Right ventricle myocardium superior (tissue), 1 donor: ENCODE measurements at regions not wholly inside any gene's neighbourhood (a gene's known extent, or its start where the extent isn't known, plus 50 kb on each side); places are given as distances from the start of the nearest gene placed in this dataset.
"Not testable (repeated sequence)": the region's sequence is repeated elsewhere in the genome, so short reads cannot be mapped to it uniquely, and the experiment has no call there.

Source experiments
- ATAC-seq: fragments of 200-7000 bp; cut with Tn5 transposase; one replicate; pipeline ENCODE4 v1.9.1; 2020; ENCODE audit warnings: mild to moderate bottlenecking; ENCODE audit not compliant: poor library complexity
- DNase-seq: peaks from one replicate; pipeline ENCODE4 v3.0.0-alpha.2; 2020
- intact Hi-C: fragments of 100-400 bp; cut with DNase I; formaldehyde crosslinking; loops from one replicate; pipeline ENCODE4 v1.11.2; 2022
- donor health status: DM: no; HTN: yes; CAD: no; lungs with severe emphysema.

DNA sequence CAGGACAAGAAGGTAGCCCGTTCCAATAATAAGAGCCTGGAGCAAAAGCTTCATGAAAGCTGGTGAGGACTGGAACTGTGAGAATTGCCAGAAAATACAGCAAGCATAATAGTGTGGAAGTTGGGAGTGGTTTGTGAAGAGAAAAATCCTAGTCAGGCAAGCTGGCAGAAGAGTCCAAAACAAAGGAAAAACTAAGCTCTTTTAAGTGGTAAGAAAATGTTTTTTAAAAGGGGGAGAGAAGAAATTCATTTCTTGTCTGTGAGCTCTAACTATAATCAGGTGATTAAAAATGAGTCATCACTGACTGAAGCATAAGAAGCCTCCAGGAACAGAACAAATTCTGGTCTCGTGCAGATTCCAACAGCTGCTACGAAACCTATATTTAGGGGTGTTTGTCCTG, 102.6 kb downstream of the CAAP1 start:
- ATAC-seq (no peak), DNase-seq (no peak)
- intact Hi-C loops, result no loop called here

DNA sequence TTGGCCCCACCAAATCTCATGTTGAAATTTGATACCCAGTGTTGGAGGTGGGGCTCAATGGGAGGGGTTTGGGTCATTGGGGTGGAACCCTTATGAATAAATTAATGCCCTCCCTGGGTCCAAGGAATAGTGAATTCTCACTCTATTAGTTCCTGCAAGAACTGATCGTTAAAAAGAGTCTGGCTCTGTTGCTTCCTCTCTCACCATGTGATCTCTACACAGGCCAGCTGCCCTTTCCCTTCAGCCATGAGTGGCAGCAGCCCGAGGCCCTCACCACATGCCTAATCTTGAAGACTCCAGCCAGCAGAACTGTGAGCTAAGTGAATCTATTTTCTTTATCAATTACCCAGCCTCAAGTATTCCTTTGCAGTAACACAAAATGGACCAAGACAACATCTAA, 106.0 kb downstream of the CAAP1 start:
- intact Hi-C loops, result no loop called here
- DNase-seq, result no peak
- ATAC-seq, result no peak

DNA sequence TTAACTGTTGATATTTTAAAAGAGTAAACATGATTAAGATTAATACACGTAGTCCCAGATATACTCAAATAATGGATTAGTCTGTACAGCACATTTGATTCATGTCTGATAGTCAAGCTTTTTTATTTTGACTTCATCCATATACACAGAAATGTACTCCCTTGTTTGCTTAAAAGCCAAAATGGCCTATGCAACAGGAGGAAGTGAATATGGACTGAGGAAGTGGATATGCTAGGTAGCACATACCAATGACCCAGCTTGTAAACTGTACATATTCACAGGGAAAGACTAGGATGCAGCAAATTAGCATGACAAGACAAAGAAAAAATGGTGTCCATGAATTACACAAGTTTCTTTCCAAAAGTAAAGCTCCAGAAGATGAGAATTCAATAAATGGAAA, 109.7 kb downstream of the CAAP1 start:
- DNase-seq (no peak), ATAC-seq (no peak)
- intact Hi-C loops, result no loop called here

DNA sequence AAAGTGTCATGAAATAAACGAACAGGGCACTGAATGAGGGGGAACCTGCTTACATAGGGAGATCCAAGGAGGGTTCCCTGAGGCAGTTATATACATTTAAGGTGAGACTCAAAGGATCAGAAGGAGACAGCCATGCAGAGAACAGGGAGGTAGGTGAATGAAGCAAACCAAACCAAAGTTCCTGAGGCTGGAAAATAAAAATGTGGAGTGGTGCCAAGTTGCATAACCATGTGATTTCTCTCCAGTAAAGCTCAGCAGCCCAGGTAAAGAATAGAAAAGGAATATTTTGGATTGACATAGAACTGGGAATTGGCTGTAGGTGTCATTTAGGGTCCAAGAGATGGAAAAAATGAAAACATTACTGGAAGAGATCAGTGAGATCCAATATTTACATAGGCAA, 110.7 kb downstream of the CAAP1 start:
- DNase-seq, result no peak
- intact Hi-C loops, result no loop called here
- ATAC-seq, result no peak

DNA sequence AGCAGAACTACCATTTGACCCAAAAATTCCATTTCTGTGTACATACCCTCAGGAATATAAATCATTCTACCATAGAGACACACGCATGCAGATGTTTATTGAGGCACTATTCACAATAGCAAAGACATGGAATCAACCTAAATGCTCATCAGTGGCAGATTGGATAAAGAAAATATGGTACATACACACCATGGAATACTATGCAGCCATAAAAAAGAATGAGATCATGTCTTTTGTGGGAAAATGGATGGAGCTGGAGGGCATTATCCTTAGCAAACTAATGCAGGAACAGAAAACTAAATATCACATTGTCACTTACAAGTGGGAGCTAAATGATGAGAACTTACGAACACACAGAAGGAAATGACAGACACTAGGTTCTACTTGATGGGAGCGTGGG, 112.3 kb downstream of the CAAP1 start:
- intact Hi-C loops, DNase-seq, ATAC-seq: not testable (repeated sequence)

DNA sequence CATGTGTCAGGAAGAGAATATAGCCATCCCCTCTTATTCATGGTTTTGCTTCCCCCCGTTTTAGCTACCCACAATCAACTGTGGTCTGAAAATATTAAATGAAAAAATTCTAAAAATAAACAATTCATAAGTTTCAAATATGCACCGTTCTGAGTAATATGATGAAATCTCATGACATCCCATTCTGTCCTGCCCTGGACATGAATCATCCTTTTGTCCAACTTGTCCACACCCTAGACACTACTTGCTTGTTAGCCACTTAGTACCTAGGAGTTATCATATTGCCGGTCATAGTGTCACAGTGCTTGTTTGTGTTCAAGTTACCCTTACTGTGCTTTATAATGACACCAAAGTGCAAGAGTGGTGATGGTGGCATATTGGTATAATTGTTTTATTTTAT, 113.5 kb downstream of the CAAP1 start:
- intact Hi-C loops, result no loop called here
- DNase-seq (no peak), ATAC-seq (no peak)

DNA sequence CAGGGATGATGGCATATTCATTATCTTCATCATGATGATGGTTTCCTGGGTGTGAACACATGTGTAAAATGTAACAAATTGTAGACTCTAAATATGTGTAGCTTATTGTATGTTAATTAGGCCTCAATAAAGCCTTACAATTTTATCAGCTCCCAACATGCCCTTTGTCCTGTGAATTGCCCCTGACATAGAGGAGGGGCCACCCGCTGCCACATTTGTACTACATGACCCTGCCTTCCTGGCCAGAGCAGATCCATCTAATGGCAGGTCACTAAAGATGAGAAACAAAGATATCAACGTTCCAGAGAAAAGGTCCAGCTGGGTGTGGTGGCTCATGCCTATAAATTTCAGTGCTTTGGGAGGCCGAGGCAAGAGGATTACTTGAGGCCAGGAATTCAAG, 117.2 kb downstream of the CAAP1 start:
- no peak for ATAC-seq
- intact Hi-C loops, result no loop called here
- no peak for DNase-seq

DNA sequence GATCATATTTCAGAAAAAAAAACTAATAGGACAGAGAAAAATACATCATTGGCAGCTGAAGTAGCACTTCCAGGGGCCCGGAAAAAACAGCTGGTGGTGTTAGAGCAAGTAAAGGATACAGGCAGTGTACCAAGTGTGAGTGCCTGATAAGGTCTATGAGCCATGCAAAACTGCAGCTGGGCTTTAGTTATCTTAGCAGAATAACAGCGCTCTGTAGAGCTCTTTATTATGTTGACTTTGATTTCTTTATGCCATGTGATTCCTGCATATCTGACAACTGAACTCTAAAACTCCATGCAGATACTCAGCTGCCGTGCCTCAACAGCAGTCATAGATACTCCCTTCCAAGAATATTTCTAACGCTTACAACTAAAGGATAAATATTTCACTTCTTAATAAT, 119.5 kb downstream of the CAAP1 start:
- intact Hi-C loops, result no loop called here
- DNase-seq (no peak), ATAC-seq (no peak)

DNA sequence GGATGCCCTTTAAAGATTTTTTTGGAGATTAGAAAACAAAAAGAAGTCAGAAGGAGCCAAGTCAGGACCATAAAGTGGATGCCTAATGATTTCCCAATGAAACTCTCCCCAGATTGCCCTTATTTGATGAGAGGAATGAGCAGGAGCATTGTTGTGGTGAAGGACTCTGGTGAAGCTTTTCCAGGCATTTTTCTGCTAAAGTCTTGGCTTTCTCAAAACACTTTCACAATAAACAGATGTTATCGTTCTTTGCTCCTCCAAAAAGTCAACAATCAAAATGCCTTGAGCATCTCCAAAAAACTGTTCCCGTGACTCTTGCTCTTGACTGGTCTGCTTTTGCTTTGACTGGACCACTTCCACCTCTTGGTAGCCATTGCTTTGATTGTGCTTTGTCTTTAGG, 121.8 kb downstream of the CAAP1 start:
- intact Hi-C loops, result no loop called here
- ATAC-seq (no peak), DNase-seq (no peak)

DNA sequence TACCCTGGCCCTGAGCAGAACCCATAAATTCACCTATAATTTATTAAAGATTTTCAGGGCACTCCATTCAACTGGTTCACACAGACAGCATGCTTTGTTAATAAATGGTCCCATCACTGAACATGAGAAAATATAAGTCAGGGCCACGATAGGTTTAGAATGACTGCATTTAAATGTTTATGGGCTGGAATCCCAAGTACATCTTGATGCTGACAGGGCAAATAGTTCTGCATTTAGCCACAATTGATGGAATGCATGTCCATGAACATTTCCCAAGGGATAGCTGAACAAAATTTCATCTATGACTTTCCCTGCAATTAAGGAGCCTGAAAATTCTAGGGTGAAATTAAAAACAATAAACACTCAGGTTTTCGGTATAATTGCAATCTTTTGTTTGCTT, 124.5 kb downstream of the CAAP1 start:
- intact Hi-C loops, result no loop called here
- DNase-seq (no peak), ATAC-seq (no peak)

DNA sequence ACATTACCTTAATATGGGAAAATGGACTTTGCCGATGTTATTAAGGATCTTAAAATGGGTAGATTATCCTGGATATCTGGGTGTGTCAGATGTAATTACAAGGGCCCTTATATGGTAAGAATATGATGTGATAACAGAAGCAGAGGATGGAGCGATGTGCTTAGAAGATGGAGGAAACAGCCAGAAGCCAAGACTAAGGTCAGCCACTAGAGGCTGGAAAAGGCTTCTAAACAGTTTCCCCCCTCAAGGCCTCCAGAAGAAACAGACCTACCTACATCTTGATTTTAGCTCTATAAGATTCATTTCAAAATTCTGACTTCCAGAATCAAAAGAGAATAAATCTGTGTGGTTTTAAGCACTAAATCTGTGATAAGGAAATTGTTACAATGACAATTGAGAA, 131.9 kb downstream of the CAAP1 start:
- intact Hi-C loops, result no loop called here
- no peak for ATAC-seq
- DNase-seq, result no peak

DNA sequence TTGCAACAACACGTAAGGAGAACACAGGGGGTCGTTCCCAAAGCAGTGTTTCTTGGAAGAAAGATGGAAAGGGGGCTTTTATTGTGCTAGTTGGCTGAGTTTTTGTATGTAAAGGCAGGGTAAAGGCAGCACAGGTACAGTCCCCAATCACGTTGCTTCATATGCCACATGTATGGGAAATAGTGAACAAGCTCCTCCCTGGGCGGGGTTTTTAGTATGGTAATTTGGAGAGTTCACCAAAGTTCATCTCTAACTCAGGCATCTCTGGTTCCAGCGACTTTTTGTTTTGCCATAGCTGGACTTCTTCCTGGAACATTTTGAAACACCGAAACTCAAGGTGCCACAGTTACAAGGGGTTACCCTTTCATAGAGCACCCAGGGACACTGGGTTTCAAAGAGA, 133.9 kb downstream of the CAAP1 start:
- ATAC-seq (no peak), DNase-seq (no peak)
- intact Hi-C loops, result no loop called here

DNA sequence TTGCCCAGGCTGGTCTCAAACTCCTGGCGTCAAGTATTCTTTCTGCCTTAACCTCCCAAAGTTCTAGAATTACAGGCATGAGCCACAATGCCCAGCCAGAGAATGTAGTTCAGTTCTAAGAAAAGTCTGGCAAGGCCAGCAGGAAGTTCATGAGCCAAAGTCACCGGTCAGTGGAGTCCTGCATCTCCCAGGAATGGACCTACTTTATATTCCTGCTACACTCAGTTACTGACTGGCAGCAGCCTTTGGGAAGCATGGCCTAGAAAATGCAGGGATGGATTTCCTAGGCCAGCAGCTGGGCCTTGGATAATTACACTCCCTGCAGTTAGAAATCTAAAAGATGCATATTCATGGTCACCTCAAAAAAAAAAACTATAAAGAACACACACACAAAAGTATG, 135.7 kb downstream of the CAAP1 start:
- ATAC-seq (no peak), DNase-seq (no peak)
- intact Hi-C loops, result no loop called here

DNA sequence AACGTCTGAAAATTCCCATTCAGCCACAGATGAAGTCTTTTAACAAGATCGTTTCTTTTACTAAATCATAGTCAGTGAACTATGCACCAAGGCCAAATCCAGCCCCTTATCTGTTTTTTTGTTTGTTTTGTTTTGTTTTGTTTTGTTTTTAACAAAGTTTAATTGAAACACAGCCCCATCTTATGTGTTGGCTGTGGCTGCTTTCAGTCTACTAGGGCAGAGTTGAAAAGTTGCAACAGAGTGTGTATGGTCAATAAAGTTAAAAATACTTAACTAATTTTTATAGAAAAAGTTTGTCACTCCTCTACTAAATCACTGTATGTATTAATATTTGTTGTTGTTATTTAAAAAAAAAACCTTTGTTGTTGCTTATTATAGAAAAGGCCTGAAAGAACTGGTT, 137.1 kb downstream of the CAAP1 start:
- ATAC-seq (no peak), DNase-seq (no peak)
- intact Hi-C loops, result no loop called here

DNA sequence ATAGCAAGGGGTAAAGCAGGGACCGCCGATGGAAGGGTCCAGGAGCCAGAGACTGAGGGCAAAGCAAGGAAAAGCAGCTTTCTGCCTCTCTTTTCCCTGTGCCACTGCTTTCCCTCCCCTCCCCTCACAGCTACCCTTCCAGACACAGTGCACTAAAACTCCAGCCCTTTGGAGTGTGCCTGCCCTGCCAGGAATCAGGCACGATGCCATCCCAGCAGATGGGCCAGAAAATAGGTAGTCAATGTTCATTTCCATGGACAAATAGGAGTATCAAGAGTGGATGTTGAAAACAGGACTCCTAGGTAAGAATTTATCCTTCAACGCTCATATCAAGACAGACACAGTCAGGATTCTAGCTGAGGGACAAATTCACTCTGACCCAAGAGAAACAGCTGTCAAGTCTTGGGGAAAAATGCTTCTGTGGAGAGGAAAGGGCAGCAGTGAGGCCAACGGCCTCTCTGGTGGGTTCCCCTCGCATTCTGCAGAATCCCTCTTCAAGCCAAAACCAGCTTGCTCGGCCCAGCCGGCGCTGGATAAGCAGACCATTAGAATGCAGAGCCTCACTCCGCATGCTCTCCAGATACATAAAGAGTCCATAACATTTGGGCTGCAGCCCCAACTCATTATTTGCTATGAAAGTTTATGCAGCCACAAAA, 138.0 kb downstream of the CAAP1 start:
- DNase-seq (no peak), ATAC-seq (no peak)
- intact Hi-C loops, result no loop called here

DNA sequence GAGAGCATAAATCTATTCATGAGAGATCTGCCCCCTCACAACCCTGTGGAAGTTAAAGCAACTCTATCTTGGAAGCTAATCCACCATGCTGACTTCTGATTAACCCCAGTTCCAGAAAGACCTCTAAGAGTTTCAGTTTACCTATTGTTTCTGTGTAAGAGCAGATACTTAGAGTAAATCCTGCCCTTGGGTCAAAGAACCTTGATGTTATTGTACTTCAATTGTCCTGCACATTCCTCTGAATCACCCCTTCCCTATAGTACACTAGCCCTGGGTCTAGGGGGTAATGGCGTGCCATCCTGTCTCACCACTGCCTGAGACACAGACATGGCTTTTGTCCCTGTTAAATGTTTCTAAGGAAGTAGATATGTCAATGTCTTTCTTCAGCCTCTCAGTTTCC, 138.6 kb downstream of the CAAP1 start:
- intact Hi-C loops, result no loop called here
- ATAC-seq, result no peak
- no peak for DNase-seq

DNA sequence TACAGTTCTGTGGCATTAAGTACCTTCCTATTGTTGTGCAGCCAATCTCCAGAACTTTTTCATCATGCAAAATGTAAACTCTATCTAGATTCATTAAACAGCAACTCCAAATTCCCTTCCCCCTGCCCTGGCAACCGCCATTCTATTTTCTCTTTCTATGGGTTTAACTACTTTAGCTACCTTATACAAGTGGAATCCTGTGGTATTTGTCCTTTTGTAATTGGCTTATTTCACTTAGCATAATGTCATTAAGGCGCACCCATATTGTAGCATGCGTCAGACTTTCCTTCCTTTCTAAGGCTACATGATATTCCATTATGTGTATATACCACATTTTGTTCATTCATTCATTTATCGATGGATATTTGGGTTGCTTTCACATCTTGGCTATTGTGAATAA, 142.4 kb downstream of the CAAP1 start:
- DNase-seq (no peak), ATAC-seq (no peak)
- intact Hi-C loops, result no loop called here

DNA sequence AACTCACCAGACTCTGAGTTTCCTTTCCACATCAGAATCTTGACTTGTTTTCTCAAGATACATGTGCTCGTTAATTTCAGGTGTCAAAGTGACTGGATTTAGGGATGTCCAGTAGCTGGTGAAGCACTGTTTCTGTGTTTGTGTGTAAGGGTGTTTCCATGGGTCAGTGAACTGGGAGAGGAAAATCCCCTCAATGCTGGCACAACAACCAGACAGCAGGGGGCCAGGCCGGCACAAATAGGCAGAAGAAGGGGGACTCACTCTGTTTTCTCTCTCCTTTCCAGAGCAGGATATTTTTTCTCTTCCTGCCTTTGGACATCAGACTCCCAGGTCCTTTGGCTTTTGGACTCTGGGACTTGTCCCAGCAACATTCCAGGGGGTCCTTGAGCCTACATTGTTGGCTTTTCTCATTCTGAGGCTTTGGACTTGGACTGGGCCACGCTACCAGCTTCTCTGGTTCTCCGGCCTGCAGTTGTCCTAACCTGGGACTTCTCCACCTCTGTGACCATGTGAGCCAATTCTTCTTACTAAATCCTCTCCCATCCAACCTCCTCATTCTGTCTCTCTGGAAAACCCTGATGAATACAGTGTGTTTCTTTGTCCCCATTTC, 144.0 kb downstream of the CAAP1 start:
- no peak for DNase-seq
- intact Hi-C loops, result loop anchor here (5.0 kb wide), 1 partner anchor 229 kb away; no protein-coding TSS in a partner anchor
- ATAC-seq, result no peak

DNA sequence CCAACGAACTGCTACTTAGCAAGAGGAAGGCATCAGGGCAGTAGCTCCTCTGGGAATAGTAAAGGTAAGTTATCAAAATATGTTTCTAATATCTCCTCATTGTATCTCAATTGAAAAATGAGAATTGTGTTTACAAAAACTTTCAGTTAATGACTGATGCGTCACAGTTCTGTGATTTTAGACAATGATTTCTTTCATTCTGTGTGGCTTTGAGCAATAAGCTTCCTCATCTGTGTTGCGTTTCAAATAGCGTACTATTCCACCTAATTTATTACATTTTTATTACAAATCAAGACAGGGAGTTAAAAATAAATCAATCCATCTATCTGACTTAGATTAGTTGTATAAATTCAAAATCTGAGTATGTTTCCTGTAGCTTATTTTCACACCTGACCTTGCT, 145.0 kb downstream of the CAAP1 start:
- no peak for ATAC-seq
- DNase-seq, result no peak
- intact Hi-C loops, result loop anchor here (5.0 kb wide), 1 partner anchor 230 kb away; no protein-coding TSS in a partner anchor

DNA sequence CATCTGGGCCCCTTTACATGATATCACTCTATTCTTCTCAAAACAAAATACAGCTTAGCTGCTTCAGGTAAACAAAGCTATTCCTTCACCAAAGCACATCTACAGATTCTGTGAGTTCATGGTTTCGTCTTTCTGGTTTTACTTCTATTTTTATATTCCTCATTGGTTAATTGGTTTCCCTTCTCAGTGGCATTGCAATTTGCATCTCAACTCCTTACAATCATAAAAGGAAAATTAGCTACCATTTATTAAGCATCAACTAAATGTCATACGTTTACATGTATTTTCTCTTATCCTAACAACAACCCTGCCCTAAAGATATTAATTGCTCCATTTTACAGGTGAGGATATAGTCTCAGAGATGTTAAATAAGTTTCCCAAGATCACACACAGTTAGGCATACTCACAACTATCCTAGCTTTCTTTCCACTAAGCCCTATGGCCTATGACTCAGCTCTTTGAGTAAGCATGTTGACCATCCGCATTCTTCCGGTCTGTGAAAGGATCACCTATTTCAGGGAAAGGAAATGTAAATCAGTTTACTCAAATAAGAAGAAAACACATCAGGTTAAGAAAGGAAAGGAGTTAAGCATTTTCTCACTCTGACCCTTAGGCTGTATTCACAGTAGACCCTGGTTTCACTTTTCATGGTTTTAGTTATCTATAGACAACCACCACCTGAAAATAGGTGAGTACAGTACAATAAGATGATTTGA, 146.1 kb downstream of the CAAP1 start:
- intact Hi-C loops, result loop anchor here (5.0 kb wide), 1 partner anchor 231 kb away; no protein-coding TSS in a partner anchor
- no peak for DNase-seq
- no peak for ATAC-seq
